ENCODE measurements at regions not wholly inside any gene's neighbourhood (a gene's known extent, or its start where the extent isn't known, plus 50 kb on each side); places are given as distances from the start of the nearest gene placed in this dataset.
"Not testable (repeated sequence)": the region's sequence is repeated elsewhere in the genome, so short reads cannot be mapped to it uniquely, and the experiment has no call there.

DNA sequence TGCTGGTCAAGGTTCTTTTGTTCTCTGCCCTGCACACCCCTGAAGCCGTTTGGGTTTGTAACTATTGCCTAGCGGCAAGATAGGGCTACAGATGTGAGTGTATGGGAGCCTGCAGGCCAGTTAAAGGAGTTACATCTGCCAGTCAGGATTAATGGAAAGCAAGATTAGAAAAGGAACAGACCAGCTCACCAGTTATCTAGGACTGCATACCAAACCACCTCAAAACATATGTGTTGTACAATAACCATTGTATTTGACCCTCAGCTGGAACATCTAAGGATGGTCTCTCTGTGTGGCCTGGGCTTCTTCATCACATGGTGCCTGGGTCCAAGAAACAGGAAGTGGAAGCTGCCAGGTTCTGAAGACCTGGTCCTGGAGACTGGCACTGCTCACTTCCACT, 52.5 kb upstream of the FBXO28 start:
- no peak for DNase-seq

DNA sequence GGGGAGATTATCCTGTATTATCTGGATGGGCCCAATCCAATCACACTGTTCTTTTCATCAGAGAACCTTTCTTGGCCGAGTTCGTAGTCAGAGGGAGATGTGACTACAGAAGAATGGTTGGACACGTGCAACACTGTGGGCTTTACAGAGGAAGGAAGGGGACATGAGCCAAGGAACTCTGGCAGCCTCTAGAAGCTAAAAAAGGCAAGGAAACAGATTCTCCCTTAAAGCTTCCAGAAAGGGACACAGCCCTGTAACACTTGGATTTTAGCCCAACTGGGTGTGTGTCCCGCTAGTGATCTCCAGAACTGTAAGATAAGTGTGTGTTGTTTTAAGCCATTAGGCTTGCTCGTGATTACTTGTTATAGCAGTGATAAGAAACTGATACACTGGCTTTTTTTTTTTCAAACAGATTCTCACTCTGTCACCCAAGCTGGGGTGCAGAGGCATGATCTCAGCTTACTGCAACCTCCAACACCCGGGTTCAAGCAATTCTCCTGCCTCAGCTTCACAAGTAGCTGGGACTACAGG, 53.9 kb upstream of the FBXO28 start:
- DNase-seq = no peak

DNA sequence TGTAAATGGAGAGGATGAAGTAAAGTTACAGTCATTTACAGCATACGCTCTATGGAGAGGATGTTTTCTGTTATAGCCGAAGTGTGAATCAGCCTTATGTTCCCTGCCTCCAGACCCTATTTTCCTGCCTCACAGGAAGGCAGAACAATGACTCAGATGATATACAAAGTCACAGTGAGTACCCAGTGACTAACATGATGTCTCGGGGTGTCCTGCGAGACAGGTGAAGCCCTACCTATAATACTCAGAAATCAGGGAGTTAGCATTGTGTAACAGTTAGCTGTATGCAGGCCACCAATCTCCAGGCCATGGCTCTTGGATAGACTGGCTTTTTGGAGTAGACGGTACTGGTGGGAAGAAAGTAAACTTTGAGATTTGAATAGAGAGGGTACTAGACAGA, 55.6 kb upstream of the FBXO28 start:
- DNase-seq = no peak

DNA sequence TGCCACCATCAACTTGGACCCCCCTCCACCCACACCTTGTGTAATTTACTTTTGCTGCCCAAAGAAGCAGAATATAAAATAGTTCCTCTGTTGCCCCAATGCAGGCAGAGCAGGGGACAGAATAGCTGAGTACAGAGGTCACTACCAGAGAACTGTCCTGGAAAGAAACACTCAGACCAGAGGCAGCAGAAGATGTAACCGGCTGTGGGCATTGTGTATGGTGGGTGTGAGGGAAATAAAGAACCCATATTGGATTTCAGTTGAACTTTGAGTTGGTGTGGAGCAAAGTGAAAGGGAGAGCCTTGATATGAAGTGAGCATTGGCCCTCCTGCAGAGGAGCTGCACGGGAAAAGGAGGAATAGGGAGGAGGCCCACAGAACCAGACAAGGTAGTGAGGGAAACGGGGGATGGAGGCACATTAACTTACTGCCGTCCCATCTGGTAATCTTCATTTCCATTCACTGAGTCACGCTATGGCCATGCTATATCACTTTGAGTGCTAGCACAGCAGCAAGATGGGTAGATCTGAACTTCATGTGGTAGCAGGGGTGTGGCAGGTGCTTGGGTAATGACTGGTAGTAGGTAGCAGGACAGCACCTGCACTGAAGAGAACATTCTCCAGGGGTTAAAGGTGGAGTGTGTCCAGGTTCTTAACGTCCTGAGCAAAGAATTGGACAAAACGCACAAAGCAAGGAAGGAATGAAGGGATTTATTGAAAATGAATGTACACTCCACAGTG, 56.3 kb upstream of the FBXO28 start:
- DNase-seq = no peak

DNA sequence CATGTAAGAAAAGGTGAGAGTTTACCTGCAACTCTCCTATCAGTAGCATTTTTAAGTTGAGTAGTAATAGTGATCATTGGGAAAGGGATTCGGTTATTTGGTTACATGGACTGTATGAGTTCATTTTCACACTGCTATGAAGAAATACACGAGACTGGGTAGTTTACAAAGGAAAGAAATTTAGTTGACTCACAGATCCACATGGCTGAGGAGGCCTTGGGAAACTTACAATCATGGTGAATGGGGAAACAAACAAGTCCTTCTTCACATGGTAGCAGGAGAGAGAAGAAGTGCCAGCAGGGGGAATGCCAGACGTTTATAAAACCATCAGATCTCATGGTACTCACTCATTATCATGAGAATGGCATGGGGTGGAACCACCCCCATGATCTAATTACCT, 59.3 kb upstream of the FBXO28 start:
- no peak for DNase-seq

DNA sequence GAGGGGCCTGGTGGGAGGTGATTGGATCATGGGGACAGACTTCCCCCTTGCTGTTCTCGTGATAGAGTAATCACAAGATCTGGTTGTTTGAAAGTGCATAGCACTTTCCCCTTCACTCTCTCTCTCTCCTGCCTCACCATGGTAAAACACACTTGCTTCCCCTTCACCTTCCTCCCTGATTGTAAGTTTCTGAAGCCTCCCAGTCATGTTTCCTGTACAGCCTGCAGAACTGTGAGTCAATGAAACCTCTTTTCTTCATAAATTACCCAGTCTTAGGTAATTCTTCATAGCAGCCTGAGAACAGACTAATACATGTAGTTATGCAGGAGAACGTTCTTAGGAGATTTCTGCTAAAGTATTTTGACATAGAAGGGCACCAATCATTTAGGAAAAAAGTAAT, 59.9 kb upstream of the FBXO28 start:
- DNase-seq = no peak

DNA sequence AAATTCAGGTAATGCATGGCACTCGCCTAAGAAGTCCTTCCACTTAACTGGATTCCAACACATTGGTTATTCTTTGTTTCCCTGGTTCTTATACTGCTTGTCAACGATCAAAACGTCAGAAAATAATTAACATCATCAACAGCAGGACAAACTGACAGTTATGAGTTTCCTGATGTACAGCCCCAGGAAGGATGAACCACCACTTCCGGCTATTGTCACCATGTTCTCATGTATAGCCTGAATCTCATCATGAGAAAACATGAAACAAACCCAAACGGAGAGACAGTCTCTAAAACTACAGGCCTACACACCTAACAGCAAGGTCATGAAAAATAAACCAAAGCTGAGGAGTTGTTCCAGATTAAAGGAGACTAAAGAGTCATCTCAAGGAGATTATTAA, 60.5 kb upstream of the FBXO28 start:
- no peak for DNase-seq

DNA sequence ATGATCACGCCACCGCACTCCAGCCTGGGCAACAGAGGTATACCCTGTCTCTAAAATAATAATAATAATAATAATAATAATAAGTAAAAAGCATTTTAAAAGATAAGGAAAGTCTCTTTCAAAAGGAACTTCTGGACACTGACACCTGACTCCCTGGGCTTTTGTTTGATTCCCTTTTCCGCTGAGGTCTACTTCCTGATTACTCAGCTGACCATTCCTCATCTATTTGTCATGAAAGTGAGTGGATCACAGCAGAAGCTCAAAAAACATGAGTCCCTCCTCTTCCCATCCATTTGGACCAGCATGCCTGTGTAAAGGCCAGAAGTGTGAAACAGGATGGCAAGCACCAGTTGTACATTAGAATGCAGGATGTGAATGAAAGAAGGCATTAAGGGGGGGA, 61.1 kb upstream of the FBXO28 start:
- DNase-seq = no peak

DNA sequence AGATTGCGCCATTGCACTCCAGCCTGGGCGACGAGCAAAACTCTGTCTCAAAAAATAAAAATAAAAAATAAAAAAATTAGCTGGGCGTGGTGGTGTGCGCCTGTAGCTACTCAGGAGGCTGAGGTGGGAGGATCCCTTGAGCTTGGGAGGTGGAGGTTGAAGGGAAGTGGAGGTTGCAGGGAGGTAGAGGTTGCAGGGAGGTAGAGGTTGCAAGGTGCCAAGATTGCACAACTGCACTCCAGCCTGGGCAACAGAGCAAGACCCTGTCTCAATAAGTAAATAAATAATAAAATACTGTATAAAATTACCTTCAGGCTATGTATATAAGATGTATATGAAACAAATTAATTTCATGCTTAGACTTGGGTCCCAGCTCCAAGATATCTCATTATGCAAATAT, 62.1 kb upstream of the FBXO28 start:
- DNase-seq = not testable (repeated sequence)

DNA sequence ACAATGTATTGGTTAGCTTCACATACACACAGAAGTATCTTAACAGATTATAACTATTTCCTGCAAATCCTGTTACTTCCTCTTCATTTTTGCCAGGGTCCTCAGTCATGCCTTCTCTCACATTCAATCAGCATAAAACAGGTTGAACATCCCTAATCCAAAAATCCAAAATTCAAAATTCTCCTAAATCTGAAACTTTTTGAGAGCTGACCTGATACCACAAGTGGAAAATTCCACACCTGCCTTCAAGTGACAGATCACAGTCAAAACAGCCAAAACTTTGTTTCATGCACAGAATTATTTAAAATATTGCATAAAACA, 62.9 kb upstream of the FBXO28 start:
- no peak for DNase-seq

DNA sequence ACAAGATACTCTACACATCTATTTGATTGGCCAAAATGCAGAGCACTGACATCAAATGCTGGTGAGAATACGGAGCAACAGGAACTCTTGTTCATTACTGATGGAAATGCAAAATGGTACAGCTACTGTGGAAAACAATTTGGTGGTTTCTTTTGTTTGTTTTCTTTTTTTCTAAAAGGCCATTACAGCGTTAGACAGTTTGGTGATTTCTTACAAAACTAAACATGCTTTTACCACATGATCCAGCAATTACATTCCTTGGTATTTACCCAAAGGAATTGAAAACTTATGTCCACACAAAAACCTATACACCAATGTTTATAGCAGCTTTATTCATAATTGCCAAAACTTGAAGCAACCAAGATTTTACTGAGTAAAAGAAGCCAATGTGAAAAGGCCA, 66.4 kb upstream of the FBXO28 start:
- DNase-seq = no peak

DNA sequence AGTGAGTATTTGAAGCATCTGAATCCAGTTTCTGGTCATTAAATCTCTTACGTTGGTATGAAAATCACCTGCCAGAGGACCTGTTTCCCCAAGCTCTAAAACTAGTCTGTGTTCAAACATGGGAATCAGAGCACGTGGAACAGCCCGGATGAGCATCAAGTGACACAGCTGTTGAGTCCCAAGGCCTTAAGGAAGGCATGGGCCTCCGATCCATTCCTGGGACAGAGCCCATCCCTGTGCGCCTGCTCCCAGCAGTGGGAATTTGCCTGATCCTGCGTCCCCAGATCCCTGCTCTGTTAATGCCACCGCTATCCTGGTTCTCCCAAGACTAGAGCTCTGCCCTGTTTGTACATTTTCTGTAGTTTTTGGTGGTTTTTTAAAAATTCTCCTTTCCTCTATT, 68.4 kb upstream of the FBXO28 start:
- DNase-seq = no peak

DNA sequence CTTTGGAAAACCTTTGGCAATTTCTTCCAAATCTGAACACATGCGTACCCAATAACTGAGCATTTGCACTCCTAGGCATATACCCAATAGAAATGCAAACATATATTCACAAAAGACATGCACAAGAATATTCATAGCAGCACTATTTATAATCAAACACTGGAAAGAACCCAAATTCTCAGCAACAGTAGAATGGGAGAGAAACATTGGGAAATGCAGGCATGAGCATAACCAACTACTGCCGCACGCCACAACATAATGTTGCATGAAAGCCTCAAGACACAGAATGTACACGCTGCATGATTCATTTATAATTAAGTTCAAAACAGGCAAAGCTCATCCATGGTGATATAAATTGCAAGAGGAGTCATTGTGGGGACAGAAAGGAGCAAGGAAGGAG, 69.5 kb upstream of the FBXO28 start:
- no peak for DNase-seq

DNA sequence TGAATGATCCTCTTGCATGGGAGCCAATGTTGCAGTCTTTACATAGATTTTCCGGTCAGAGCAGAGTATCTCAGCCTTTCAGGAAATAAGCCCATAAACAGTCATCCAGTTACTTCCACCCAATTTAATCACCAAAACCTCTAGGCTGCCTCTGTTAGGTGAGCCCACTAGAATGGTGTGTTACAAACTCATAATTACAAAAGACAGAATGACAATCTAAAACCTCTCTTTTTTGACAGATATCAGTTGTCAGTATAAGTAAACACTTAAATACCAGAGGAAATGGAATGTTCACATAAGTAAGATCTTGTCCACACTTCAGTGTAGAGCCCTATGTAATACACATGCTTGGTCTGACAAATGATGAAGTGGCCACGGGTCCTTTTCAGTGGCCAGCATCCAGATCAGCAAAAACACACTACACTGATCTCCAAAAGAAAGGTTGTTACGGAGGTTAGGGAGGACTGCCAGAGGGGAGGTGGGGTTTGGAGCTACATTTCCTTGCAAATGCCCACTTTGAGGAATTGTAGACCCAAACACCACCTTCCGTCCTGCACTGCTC, 71.3 kb upstream of the FBXO28 start:
- DNase-seq = no peak

DNA sequence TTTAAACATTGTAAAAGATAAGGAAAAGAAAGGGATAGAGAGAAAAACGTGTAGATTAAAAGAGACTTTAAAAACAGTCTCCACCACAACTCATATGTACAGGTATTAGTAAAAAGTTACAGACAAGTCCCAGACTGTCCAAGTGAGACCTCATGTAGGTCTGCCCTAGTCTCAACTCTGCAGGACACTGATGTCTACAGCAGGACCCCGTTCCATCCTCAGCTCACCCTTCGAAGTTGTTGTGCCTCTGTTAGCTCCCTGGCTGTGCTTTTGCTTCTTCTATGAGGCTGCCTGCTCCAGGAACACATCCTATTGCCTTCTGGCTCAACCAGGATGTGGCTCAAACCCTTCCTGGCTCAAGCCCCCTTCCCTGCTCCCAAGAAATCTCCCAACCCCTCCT, 72.9 kb upstream of the FBXO28 start:
- DNase-seq = no peak

DNA sequence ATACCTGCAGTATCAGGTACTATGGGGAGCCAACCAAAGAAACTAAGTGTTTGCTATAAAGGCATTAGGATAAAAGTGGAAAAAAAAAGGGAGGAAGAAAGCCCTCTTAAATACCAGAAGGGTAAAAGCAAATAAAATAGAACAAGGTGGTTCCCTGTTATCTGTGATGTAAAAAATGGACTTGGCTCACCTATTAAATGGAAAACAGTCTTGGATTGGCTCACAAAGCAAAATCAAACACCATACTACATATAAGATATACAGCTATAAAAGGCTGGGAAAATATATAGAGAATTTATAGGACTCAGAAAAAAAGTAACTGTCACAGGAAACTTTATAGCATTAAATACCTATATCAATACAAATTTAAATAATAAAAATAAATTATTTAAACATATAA, 73.5 kb upstream of the FBXO28 start:
- DNase-seq = not testable (repeated sequence)

DNA sequence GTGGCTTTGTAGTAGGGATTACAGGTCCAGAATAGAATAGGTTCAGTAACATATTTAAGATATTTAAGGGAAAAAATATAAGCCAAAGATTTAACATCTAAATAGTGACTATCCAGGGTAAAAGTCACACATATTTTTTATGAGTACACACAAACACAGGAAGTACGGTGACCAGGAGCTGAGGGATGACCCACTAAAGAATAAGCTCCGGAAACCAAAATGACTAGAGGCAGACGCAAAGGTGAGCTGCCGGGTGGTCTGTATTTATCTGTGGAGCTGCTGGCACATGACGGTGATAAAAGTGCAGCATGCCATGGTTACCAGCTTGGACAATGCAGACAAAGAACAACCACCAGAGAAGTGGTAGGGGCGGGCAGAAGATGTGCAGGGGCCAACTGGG, 73.9 kb upstream of the FBXO28 start:
- DNase-seq = not testable (repeated sequence)

DNA sequence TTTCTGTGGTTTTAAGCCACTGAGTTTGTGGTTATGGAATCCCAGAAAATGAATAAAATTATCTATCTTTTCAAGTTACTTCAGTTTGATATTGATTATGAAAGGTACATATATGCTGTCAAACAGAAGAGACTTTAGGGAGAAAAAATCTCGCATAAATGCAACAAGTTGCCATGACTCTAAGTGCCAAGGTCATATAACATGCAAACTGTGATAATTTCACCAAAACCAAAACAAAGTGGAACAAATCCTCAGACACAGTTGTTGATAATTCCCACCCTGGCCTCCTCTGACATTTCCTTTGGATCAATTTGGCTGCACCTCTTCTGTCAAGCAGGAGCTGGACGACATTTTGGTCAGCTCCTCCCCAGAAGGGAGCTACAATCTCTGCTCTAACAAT, 75.1 kb upstream of the FBXO28 start:
- DNase-seq = not testable (repeated sequence)

DNA sequence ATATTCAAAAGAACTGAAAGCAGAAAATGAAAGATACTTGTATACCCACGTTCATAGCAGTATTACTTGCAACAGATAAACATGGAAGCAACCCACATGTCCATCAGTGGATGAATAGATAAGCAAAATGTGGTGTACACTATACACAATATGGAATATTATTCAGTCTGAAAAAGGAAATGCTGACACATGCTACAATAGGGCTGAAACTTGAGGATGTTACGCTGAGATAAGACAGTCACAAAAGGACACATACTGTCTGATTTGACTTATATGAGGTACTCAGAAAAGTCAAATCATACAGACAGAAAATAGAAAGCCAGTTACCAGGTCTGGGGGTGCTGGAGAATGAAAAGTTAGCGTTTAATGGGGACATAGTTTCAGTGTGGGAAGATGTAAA, 76.5 kb upstream of the FBXO28 start:
- not testable (repeated sequence) for DNase-seq

DNA sequence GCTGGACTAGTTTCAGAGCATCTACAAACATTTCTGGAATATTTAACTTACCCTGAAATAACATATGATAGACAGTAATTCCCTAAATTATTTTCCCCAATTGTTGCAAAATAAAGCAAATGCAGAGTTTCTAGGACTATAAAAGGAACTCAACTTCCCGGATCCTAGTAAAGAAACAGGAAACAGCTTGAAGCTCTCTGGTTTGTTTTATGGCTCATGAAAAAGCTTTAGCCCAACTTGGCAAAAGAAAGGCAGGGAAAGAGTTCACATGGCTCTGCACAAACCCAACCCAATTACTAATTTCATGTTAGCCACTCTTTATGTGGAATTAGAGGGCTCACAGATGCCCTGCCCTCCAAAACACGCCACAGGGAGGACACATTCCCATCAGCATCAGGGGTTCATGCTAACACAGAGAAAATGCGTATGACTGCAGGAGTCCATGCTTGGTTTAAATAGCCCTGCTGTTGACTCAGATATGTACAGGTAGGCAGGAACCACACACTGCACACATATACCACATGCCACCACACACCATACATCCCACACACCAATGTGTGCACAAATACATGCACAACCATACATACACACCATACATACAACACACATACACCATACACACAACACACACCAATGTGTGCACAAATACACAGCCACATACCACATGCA, 81.2 kb upstream of the FBXO28 start:
- DNase-seq = not testable (repeated sequence)

DNA sequence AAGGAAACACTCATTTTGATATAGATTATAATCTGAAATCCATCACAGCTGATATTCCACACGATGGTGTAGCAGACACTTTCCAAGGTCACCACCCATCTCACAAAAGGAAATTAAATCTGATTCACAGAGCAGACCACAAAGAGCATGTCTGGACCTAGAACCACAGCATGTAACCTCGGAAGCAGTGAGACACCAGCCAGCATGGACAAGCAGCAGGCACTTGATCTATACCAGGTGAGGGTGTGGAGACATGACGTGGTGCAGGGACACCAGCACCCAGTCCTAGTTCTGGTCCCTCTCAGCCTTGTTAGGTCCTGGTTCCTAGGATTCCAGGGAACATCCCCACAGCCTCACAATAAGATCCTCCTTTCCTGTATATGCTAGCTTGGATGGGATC, 81.9 kb upstream of the FBXO28 start:
- DNase-seq = not testable (repeated sequence)

DNA sequence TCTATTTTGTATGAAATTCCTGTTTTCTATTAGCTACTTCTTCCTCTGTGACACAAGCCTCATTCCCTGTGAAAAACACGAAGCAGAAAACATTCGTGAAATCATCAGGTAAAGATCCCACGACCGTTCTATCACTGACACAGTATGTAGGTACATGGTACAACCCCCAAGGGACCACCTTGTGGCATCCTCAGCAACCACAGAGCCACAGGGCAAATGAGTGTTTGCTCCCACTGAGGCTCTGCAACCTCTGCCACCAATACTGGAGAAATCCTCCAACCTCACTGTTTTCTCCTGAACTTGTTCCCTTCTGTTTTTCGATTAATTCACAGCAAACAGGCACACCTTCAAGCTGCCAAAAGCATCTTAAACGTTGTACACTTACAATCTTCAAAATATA, 83.7 kb upstream of the FBXO28 start:
- DNase-seq = not testable (repeated sequence)

DNA sequence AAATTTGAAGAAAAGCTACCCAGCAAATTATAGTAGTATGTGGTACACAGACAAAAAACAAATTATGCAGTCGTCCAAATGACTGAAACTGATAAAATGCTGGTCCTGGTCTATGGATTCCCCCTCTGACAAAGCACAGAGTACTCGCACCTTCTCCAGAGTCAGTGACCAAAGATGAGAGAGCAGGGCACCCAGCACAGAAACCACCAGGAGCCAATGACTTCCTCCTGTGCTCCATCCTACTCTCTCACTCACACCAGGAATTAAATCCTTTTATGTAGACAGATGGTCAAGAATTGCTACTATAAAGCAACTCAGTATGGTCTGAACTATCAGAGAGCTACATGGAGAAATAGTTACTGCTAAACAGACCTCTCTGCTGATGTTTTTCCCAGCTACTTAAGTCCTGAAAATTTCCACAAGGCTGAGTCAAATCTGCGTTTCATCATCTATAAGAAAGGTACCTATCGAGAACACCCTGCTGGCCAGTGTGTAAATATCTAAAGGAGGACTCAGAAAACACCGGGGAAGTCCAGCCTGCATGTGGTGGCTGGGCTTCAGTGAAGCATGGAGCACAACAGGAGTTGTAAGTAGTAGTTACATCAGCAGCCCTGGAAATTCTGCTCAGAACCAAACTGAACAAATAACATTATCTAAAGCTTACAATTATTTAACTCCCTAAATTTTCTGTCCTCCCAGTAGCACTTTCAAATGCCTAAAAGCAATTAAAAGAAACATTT, 84.5 kb upstream of the FBXO28 start:
- not testable (repeated sequence) for DNase-seq

DNA sequence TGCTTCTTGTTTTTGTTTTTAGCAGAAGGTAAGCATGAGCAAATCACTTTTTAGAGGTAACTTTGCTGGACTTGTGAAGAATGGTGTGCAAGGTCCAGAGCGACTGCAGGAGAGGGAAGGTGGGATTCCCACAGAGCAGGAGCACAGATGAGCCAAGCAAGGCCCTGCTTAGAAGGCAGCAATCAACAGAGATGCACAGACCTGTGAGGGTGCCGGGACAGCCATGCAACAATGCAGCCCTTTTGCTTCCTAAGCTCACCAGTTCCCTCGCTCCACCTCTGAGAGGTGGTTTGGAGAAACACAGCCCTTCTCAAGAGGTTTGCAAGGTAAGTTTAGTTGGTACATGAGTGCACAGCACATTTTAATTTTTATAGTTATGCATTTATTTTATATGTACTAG, 85.1 kb upstream of the FBXO28 start:
- not testable (repeated sequence) for DNase-seq
